GM12892 (cell line): ENCODE measurements at regions not wholly inside any gene's neighbourhood (a gene's known extent, or its start where the extent isn't known, plus 50 kb on each side); places are given as distances from the start of the nearest gene placed in this dataset.
"Not testable (repeated sequence)": the region's sequence is repeated elsewhere in the genome, so short reads cannot be mapped to it uniquely, and the experiment has no call there.

ENCODE experiments used
- DNase-seq: peaks from one replicate; pipeline ENCODE4 v3.0.0; 2011; ENCODE audit not compliant: insufficient read length
- FAIRE-seq: peaks from 2 replicates; lab custom pipeline; 2011; peaks lifted over from hg19 to GRCh38; lab: Jason Lieb, UNC
- POLR2A ChIP-seq: IDR thresholded peaks from 2 replicates; pipeline ENCODE4 v1.6.1; 2011; ENCODE audit warnings: low read depth, low read length, control low read depth
- POLR2AphosphoS5 ChIP-seq: IDR thresholded peaks from 2 replicates; pipeline ENCODE4 v1.6.1; 2011; ENCODE audit warnings: low read depth, low read length, control low read depth
- TAF1 ChIP-seq: IDR thresholded peaks from 2 replicates; pipeline ENCODE4 v1.6.1; 2011; ENCODE audit warnings: low read depth, mild to moderate bottlenecking, control low read depth, low read length, borderline replicate concordance

DNA sequence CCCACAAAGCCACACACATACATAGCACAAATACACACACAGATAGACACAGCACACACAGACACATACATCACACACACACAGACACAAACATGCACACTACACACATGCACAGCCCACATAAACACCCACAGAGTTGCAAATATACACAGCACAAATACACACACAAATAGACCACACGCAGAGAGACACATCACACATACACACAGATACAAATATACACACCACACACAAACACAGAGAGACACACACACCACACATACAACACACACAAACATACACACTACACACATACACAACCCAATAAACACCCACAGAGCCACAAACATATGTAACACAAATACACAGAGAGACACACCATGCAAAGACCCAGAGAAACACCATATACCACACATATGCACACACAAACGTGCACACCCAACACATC is 154.9 kb downstream of the GLUL start:
- TF ChIP-seq TAF1 (no peak), POLR2AphosphoS5 (no peak), POLR2A (no peak)
- no peak for DNase-seq
- peak; percentile 63 for FAIRE-seq

GRCh38 chr1:182235952-182236650 is 155.5 kb downstream of the GLUL start:
- no peak for FAIRE-seq
- DNase-seq = no peak
- TF ChIP-seq TAF1 = no peak
- TF ChIP-seq POLR2AphosphoS5 = no peak
- no peak for TF ChIP-seq POLR2A

GRCh38 chr1:182235604-182235951 is 156.0 kb downstream of the GLUL start:
- DNase-seq = no peak
- no peak for TF ChIP-seq POLR2A
- no peak for FAIRE-seq

GRCh38 chr1:182229921-182230491 is 161.6 kb downstream of the GLUL start:
- DNase-seq (no peak), FAIRE-seq (no peak)
- TF ChIP-seq POLR2A = no peak
- no peak for TF ChIP-seq TAF1
- no peak for TF ChIP-seq POLR2AphosphoS5

- no peak for DNase-seq
- FAIRE-seq = no peak
- no peak for TF ChIP-seq POLR2AphosphoS5
- no peak for TF ChIP-seq POLR2A
- TF ChIP-seq TAF1 = no peak
Observed at GRCh38 chr1:182229451-182229850, 162.1 kb downstream of the GLUL start.

DNA sequence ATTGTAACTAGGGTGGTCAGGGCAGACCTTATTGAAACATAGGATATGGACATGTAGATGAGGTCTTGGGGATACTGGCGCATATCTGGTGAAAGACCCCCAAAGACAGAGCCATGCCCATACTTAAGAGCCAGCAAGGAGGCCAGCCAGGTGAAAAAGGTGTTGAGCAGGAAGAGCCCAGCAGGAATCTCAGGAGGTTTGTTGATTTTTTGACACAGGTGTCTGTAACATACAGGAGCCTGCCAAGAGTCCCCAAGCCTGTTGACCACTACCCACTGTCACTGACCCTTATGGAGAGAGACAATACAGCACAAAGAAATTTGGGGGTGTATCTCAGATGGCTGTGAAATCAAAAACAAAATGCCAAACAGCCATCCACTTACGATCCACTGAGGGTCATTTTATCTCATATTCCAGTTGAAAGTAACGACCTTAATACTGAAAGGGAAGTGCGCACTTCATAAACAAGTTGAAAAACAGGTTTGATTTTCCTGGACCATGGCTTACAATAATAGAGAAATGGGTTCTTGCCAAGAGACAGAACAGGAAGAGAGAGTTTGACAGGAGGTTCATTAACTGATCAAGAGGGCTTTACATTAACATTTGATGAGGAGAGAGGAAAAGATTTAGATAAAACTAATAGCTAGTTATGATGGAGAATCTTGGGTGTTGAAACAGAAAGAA is 163.6 kb downstream of the GLUL start:
- FAIRE-seq = no peak
- DNase-seq = no peak
- TF ChIP-seq POLR2A (no peak), TAF1 (no peak), POLR2AphosphoS5 (no peak)

DNA sequence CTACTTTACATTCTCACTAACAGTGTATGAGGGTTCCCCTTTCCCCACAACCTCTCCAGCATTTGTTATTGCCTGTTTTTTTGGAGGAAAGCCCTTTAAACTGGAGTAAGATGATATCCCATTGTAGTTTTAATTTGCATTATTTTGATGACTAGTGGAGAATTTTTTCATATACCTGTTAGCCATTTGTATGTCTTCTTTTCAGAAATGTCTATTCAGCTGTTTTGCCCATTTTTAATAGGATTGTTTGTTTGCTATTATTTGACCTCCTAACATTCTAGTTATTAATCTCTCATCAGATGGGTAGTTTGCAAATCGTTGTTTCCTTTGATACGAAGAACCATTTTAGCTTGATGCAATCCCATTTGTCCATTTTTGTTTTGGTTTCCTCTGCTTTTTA is 165.0 kb downstream of the GLUL start:
- no peak for DNase-seq
- no peak for FAIRE-seq
- no peak for TF ChIP-seq TAF1

DNA sequence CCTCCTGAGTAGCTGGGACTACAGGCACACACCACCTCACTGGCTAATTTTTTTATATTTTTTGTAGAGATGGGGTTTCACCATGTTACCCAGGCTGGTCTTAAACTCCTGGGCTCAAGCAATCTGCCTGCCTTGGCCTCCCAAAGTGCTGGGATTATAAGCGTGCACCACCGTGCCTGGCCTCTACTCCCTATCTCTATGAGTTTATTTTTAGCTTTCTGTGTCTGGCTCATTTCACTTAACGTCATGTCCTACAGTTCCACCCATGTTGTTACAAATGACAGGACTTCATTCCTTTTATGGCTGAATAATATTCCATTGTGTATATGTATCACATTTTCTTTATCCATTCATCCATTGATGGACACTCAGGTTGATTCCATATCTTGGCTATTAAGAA is 164.2 kb upstream of the ZNF648 start:
- not testable (repeated sequence) for FAIRE-seq, DNase-seq

- not testable (repeated sequence) for FAIRE-seq
Observed at GRCh38 chr1:182221990-182222389, 160.5 kb upstream of the ZNF648 start.

DNA sequence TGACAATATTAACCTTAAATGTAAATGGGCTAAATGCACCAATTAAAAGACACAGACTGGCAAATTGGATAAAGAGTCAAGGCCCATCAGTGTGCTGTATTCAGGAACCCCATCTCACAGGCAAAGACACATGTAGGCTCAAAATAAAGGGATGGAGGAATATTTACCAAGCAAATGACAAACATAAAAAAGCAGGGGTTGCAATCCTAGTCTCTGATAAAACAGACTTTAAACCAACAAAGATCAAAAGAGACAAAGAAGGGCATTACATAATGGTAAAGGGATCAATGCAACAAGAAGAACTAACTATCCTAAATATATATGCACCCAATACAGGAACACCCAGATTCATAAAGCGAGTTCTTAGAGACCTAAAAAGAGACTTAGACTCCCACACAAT is 159.9 kb upstream of the ZNF648 start:
- not testable (repeated sequence) for FAIRE-seq, DNase-seq

More at GRCh38 chr1:182221990-182222389, 160.5 kb upstream of the ZNF648 start:
- not testable (repeated sequence) for DNase-seq

- TF ChIP-seq POLR2A = no peak
- TF ChIP-seq TAF1 = no peak
- no peak for TF ChIP-seq POLR2AphosphoS5
- no peak for DNase-seq
- FAIRE-seq = no peak
Observed at GRCh38 chr1:182217967-182218366, 156.5 kb upstream of the ZNF648 start.

- FAIRE-seq (no peak), DNase-seq (no peak)
Observed at GRCh38 chr1:182217071-182217470, 155.6 kb upstream of the ZNF648 start.

DNA sequence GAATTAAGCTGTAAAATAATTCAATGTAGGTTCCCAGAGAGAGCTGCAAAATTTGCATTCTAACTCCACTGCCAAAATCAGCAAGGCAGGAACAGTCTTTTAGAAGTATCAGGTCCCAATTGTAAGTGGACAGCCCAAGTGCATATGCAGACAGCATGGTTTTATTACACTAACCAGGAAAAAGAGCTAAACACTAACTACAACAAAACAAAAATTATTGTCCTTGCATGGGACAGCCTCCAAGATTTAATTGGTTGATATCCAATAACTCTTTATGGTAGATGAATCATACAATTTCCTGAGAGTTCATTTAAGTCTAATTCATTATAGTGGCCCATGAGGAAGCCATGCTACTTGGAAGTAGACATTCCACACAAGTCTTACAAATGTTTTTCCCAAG is 154.3 kb upstream of the ZNF648 start:
- TF ChIP-seq POLR2A (no peak), TAF1 (no peak), POLR2AphosphoS5 (no peak)
- DNase-seq = no peak
- FAIRE-seq = no peak

More at GRCh38 chr1:182217071-182217470, 155.6 kb upstream of the ZNF648 start:
- no peak for TF ChIP-seq POLR2AphosphoS5
- TF ChIP-seq POLR2A = no peak
- no peak for TF ChIP-seq TAF1

GRCh38 chr1:182213163-182213562 is 151.7 kb upstream of the ZNF648 start:
- DNase-seq (no peak), FAIRE-seq (no peak)
- TF ChIP-seq POLR2A = no peak
- no peak for TF ChIP-seq TAF1
- TF ChIP-seq POLR2AphosphoS5 = no peak
